BJ (cell line): ENCODE measurements at regions not wholly inside any gene's neighbourhood (a gene's known extent, or its start where the extent isn't known, plus 50 kb on each side); places are given as distances from the start of the nearest gene placed in this dataset.
"Not testable (repeated sequence)": the region's sequence is repeated elsewhere in the genome, so short reads cannot be mapped to it uniquely, and the experiment has no call there.

ENCODE experiments used
- CTCF ChIA-PET: fragments of 350-600 bp; formaldehyde crosslinking; extraction: SDS; loops from one replicate; lab custom pipeline; 2021; ENCODE audit warnings: antibody characterized with exemption, inconsistent platforms; lab: Yijun Ruan, JAX
- POLR2A ChIA-PET: fragments of 300-600 bp; sonication (Branson Sonifier 250); formaldehyde crosslinking; extraction: SDS; loops from one replicate; lab custom pipeline; 2021; ENCODE audit warnings: antibody characterized with exemption; lab: Charles Lee
- DNase-seq: peaks from one replicate; pipeline ENCODE4 v3.0.0-alpha.2; 2011; ENCODE audit warnings: low read depth
- H3K27me3 ChIP-seq: 2 replicates; pipeline ENCODE4 v1.6.0; 2011; ENCODE audit warnings: low read length; ENCODE audit not compliant: control insufficient read depth, insufficient read depth
- H3K36me3 ChIP-seq: 2 replicates; pipeline ENCODE4 v1.5.1; 2011; ENCODE audit warnings: low read length; ENCODE audit not compliant: control insufficient read depth, insufficient read depth
- H3K4me3 ChIP-seq: 2 replicates; pipeline ENCODE4 v1.5.1; 2011; ENCODE audit warnings: low read depth, mild to moderate bottlenecking, control low read depth, low read length
- CTCF ChIP-seq: IDR thresholded peaks from 2 replicates; pipeline ENCODE4 v1.5.1; 2011; ENCODE audit warnings: low read depth, mild to moderate bottlenecking, control low read depth, inconsistent platforms, low read length, moderate library complexity; ENCODE audit not compliant: insufficient read depth

GRCh38 chrX:25897758-25898157 lies 240.4 kb upstream of the MAGEB18 start:
- no peak for TF ChIP-seq CTCF
- no peaks in the 10 kb centered on the region for H3K27me3 ChIP-seq
- no peaks in the 10 kb centered on the region for H3K36me3 ChIP-seq
- no peak overlapping the region for H3K4me3 ChIP-seq
- CTCF ChIA-PET = no interaction called here
- no peak for DNase-seq
- POLR2A ChIA-PET = no interaction called here

GRCh38 chrX:25905728-25906127 lies 232.4 kb upstream of the MAGEB18 start:
- CTCF ChIA-PET, H3K4me3 ChIP-seq, H3K27me3 ChIP-seq, H3K36me3 ChIP-seq, POLR2A ChIA-PET, DNase-seq: not testable (repeated sequence)

GRCh38 chrX:25925946-25926345 lies 212.2 kb upstream of the MAGEB18 start:
- Histone ChIP-seq H3K4me3 (no peak overlapping the region), H3K36me3 (no peaks in the 10 kb centered on the region), H3K27me3 (no peaks in the 10 kb centered on the region)
- TF ChIP-seq CTCF = no peak
- no peak for DNase-seq
- CTCF ChIA-PET = no interaction called here
- POLR2A ChIA-PET = no interaction called here

GRCh38 chrX:25928316-25928715 lies 209.8 kb upstream of the MAGEB18 start:
- DNase-seq = no peak
- H3K4me3 ChIP-seq = no peak overlapping the region
- ChIA-PET POLR2A (no interaction called here), CTCF (no interaction called here)
- no peaks in the 10 kb centered on the region for H3K36me3 ChIP-seq
- no peak for TF ChIP-seq CTCF
- no peaks in the 10 kb centered on the region for H3K27me3 ChIP-seq

- Histone ChIP-seq H3K36me3 (no peaks in the 10 kb centered on the region), H3K27me3 (no peaks in the 10 kb centered on the region), H3K4me3 (no peak overlapping the region)
- ChIA-PET POLR2A (no interaction called here), CTCF (interaction anchor here (0.6 kb wide), 1 partner anchor 100 kb away, joined by 3 read pairs; no protein-coding TSS in a partner anchor)
- no peak for TF ChIP-seq CTCF
- no peak for DNase-seq
Measured at GRCh38 chrX:25941087-25941486, 197.1 kb upstream of the MAGEB18 start.

GRCh38 chrX:25941559-25942250 lies 196.4 kb upstream of the MAGEB18 start:
- H3K27me3 ChIP-seq = no peaks in the 10 kb centered on the region
- ChIA-PET CTCF (no interaction called here), POLR2A (no interaction called here)
- H3K4me3 ChIP-seq = no peak overlapping the region
- TF ChIP-seq CTCF = no peak
- H3K36me3 ChIP-seq = no peaks in the 10 kb centered on the region
- DNase-seq = no peak
